DND-41 (cell line): ENCODE measurements at regions not wholly inside any gene's neighbourhood (a gene's known extent, or its start where the extent isn't known, plus 50 kb on each side); places are given as distances from the start of the nearest gene placed in this dataset.

Experiments
- ATAC-seq: fragments of 200-7000 bp; cut with Tn5 transposase; 3 replicates; pipeline ENCODE4 v1.9.1; 2021; ENCODE audit warnings: low read depth; ENCODE audit not compliant: insufficient read depth
- DNase-seq: peaks from one replicate; pipeline ENCODE4 v3.0.0-alpha.2; 2020
- H2AFZ ChIP-seq: 2 replicates; pipeline ENCODE4 v1.6.0; 2012; ENCODE audit warnings: low read depth, low read length
- H3K27ac ChIP-seq: 2 replicates; pipeline ENCODE4 v1.5.1; 2012; ENCODE audit warnings: low read length, inconsistent platforms
- H3K27me3 ChIP-seq: fragments of 200-600 bp; sonication (generic); 2 replicates; pipeline ENCODE4 v1.6.0; 2012; ENCODE audit warnings: low read length, mild to moderate bottlenecking, inconsistent platforms; ENCODE audit not compliant: insufficient read depth, poor library complexity
- H3K36me3 ChIP-seq: 2 replicates; pipeline ENCODE4 v1.5.1; 2012; ENCODE audit warnings: low read length, inconsistent platforms; ENCODE audit not compliant: insufficient read depth
- H3K4me1 ChIP-seq: 2 replicates; pipeline ENCODE4 v1.5.1; 2012; ENCODE audit warnings: mild to moderate bottlenecking, low read length; ENCODE audit not compliant: insufficient read depth
- H3K4me2 ChIP-seq: 2 replicates; pipeline ENCODE4 v1.6.0; 2012; ENCODE audit warnings: mild to moderate bottlenecking, moderate library complexity, low read length, inconsistent platforms; ENCODE audit not compliant: insufficient read depth
- H3K4me3 ChIP-seq, 2 experiments: fragments of 200-600 bp in 1 of 2; shearing (Covaris generic) in 1 of 2; 2 replicates each; pipeline ENCODE4 v1.5.1; 2012 to 2016; ENCODE audit warnings: inconsistent platforms in 2 of 2, low read length in 2 of 2, mild to moderate bottlenecking in 2 of 2, low read depth in 1 of 2, moderate library complexity in 1 of 2
- H3K79me2 ChIP-seq: 2 replicates; pipeline ENCODE4 v1.6.0; 2012; ENCODE audit warnings: low read length, inconsistent platforms; ENCODE audit not compliant: insufficient read depth
- H3K9ac ChIP-seq: 2 replicates; pipeline ENCODE4 v1.6.0; 2012; ENCODE audit warnings: low read depth, mild to moderate bottlenecking, inconsistent platforms, low read length, moderate library complexity
- H3K9me3 ChIP-seq: 2 replicates; pipeline ENCODE4 v1.5.1; 2012; ENCODE audit warnings: low read length, moderate library complexity, mild to moderate bottlenecking, inconsistent platforms; ENCODE audit not compliant: insufficient read depth, severe bottlenecking
- H4K20me1 ChIP-seq: 2 replicates; pipeline ENCODE4 v1.6.0; 2012; ENCODE audit warnings: low read length; ENCODE audit not compliant: insufficient read depth
- CTCF ChIP-seq: IDR thresholded peaks from 2 replicates; pipeline ENCODE4 v1.5.1; 2012; ENCODE audit warnings: borderline replicate concordance, low read length, moderate library complexity, mild to moderate bottlenecking; ENCODE audit not compliant: poor library complexity, severe bottlenecking; ENCODE audit errors: extremely low read depth
- EZH2 ChIP-seq: IDR thresholded peaks from 3 replicates; pipeline ENCODE4 v1.6.1; 2012; ENCODE audit warnings: borderline replicate concordance, low read depth, mild to moderate bottlenecking, moderate library complexity, low read length, inconsistent platforms; ENCODE audit not compliant: severe bottlenecking

DNA sequence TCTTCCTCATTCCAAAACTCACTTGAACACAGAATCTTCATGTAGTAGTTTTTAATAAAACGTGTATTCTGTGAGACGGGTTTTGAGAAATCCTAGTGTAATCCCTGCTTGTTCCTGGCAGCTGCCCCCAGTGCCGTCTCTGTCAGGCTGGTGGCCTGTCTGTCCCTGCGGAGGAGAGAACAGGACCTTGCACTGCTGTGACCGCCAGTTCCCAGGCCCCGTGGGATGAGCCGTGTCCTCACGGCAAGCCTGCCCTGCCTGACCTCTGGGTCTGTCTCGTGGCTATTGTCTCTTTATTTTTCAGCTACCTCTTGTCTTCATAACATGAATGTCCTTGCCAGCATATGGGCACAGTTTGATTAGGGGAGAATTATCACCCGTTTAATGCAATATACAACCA, 535.5 kb upstream of the B3GAT1 start:
- DNase-seq (no peak), ATAC-seq (no peak)
- TF ChIP-seq CTCF (no peak), EZH2 (no peak)
- Histone ChIP-seq H3K4me2 (no peak overlapping the region), H3K27ac (no peak overlapping the region), H3K9me3 (no peaks in the 10 kb centered on the region), H3K4me3 (no peak overlapping the region), H3K9ac (no peak overlapping the region), H2AFZ (no peak overlapping the region), H3K36me3 (no peaks in the 10 kb centered on the region), H4K20me1 (no peaks in the 10 kb centered on the region), H3K4me1 (no peaks in the 10 kb centered on the region), H3K79me2 (no peaks in the 10 kb centered on the region), H3K27me3 (peaks cover 9% of the 10 kb centered on the region)

DNA sequence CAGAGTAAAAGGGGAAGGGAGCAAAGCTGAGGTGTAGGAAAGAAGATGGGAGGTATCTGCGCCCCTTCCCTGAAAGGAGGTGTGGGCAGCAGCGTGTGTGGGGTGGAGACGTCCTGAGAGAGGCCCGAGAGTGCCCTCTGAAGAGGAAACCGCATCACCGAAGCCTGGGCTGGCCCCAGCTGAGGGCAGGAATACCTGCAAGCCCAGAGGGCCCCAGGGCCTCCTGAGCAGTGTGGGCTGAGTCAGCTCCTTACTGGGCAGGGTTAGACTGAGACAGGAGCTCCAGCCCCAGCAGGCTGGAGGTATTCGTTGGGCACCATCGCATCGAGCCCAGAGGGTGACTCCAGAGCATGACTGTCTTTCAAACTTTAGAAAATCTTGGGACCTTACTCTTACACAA, 534.0 kb upstream of the B3GAT1 start:
- no peak overlapping the region for H2AFZ ChIP-seq
- H3K27me3 ChIP-seq = peaks cover 9% of the 10 kb centered on the region
- no peak overlapping the region for H3K27ac ChIP-seq
- H4K20me1 ChIP-seq = no peaks in the 10 kb centered on the region
- H3K36me3 ChIP-seq = no peaks in the 10 kb centered on the region
- TF ChIP-seq CTCF (no peak), EZH2 (no peak)
- no peaks in the 10 kb centered on the region for H3K4me1 ChIP-seq
- ATAC-seq (no peak), DNase-seq (no peak)
- no peaks in the 10 kb centered on the region for H3K9me3 ChIP-seq
- H3K4me2 ChIP-seq = no peak overlapping the region
- no peaks in the 10 kb centered on the region for H3K79me2 ChIP-seq
- H3K4me3 ChIP-seq = no peak overlapping the region
- H3K9ac ChIP-seq = no peak overlapping the region

- Histone ChIP-seq H2AFZ (no peak overlapping the region), H3K36me3 (no peaks in the 10 kb centered on the region), H3K79me2 (no peaks in the 10 kb centered on the region), H3K4me3 (no peak overlapping the region), H3K9ac (no peak overlapping the region), H3K4me1 (no peaks in the 10 kb centered on the region), H3K4me2 (no peak overlapping the region), H4K20me1 (no peaks in the 10 kb centered on the region), H3K9me3 (no peaks in the 10 kb centered on the region), H3K27ac (no peak overlapping the region), H3K27me3 (peaks cover 6% of the 10 kb centered on the region)
- ATAC-seq (no peak), DNase-seq (no peak)
- TF ChIP-seq EZH2 (no peak), CTCF (no peak)
Measured at GRCh38 chr11:134944986-134945385, 532.9 kb upstream of the B3GAT1 start.

DNA sequence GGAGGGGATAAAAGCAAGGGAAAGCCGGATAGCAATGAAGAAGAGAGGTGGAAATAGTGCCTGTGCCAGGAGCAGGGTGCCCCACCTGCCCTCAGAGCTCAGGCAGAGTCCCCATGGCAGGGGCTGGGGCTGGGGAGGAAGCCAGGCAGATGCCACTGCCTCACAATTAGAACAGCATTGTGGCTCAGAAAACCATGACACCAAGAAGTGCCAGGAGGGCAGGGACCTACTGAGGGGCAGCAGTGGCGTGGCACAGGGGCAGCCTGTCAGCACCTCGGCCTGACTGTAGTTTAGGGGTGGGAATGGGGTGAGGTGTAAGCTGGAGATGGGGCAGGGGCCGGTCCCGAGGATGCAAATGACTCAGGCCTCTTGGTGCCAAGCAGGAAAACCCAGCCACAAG, 532.1 kb upstream of the B3GAT1 start:
- DNase-seq (no peak), ATAC-seq (no peak)
- Histone ChIP-seq H4K20me1 (no peaks in the 10 kb centered on the region), H2AFZ (no peak overlapping the region), H3K27me3 (peaks cover 6% of the 10 kb centered on the region), H3K9ac (no peak overlapping the region), H3K27ac (no peak overlapping the region), H3K4me2 (no peak overlapping the region), H3K36me3 (no peaks in the 10 kb centered on the region), H3K79me2 (no peaks in the 10 kb centered on the region), H3K4me3 (no peak overlapping the region), H3K9me3 (no peaks in the 10 kb centered on the region), H3K4me1 (no peaks in the 10 kb centered on the region)
- TF ChIP-seq CTCF (no peak), EZH2 (no peak)
